ENCODE measurements at regions not wholly inside any gene's neighbourhood (a gene's known extent, or its start where the extent isn't known, plus 50 kb on each side); places are given as distances from the start of the nearest gene placed in this dataset.

GRCh38 chr20:11044561-11044960 lies 370.8 kb upstream of the JAG1 start:
- DNase-seq = no peak

- no peak for DNase-seq
Observed at GRCh38 chr20:11045412-11046175, 371.8 kb upstream of the JAG1 start.

DNA sequence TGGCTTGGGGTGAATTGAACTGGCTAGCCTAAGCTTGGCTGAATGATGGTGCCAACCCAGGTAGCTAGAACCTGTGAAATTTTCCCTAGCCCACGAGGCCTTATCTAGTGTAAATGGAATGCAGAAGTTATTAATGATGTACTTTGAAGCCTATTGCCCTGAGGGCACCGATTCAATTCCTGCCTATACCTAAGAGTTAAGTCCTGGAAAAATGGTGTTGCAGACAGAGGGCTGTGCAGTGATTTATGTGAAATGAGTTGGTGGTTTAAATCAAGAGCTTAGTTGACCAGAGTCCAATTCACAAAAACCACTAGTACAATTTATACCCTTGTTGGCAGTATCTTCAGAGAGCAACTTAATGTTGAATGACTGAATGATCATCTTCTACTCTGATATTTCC lies 373.8 kb upstream of the JAG1 start:
- DNase-seq = no peak

DNA sequence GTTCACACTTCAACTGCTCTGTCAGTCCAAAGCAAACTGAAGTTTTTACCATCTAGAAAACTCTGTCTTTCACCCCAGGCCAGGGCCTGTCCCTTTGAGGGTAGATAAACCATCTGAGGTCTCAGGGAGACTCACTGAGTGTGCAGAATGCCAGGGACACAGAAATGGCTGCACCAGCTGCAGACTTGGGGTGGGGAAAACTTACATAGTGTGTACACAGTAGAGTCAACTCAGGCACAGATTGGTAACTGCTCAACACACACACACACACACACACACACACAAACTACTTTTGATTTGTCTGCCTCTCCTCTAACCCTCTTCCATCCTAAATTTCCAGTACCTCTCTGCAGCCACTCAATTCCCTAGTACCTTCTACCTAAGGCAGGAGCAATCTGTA lies 374.9 kb upstream of the JAG1 start:
- DNase-seq = no peak

DNA sequence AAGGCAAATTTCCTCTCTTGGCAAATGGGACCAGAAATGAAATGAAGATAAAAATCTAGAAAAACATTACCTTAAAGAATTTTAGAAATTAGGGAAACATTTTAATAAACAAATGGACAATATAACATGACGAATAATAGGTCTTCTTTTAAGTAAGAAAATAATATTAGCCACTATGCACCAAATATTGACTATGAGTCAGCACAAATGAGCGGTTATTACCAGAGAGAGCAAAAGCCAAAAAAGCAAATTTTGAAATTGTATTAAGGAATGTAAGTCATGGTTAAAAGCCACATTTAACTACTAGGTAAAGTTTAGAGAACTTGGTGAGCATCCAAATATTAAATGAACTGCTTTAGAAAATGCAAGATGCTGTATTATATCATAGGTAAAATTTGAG lies 376.6 kb upstream of the JAG1 start:
- no peak for DNase-seq

- DNase-seq = no peak
Observed at GRCh38 chr20:11051136-11051535, 377.3 kb upstream of the JAG1 start.

GRCh38 chr20:11053310-11053709 lies 379.5 kb upstream of the JAG1 start:
- no peak for DNase-seq

GRCh38 chr20:11054266-11054993 lies 380.6 kb upstream of the JAG1 start:
- no peak for DNase-seq

- DNase-seq = no peak
Observed at GRCh38 chr20:11056414-11056813, 382.6 kb upstream of the JAG1 start.

DNA sequence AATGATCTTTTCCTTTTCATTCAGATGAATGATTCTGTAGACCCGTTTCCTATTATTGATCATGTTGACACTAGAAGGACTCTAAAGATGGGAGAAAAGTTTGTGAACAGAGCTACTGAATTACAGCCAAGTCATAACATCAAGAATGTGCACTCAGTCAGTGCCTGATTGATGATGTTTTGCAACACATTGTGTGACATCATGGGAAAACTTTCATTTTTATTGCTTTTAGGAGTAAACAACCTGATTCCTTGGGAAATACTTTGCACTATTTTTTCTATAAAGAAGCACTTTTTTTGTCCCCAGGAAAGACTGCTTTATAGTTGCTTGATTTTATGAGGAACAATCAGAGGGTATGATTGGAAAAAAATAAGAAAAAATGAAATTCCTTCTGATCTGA lies 383.8 kb upstream of the JAG1 start:
- DNase-seq = no peak

DNA sequence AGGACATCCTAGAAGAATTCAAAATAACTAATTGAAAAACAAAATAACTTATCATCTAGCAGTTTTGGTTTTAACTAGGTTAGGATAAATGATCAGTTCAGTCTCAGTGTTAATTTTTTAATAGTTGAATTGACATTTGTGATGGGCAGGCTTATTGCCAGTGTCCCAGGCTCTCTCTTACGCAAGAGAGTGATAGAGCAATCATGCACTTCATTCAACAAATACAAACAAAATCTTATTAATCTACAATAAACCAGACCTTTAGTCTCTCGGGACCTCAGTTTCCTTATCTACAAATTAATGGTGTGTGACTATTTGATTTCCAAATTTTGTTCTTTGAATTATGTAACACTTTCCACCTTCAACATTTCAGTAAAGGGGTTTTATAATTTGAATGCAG lies 385.9 kb upstream of the JAG1 start:
- no peak for DNase-seq

- DNase-seq = no peak
Observed at GRCh38 chr20:11060423-11061185, 386.8 kb upstream of the JAG1 start.

- DNase-seq = no peak
Observed at GRCh38 chr20:11063444-11063843, 389.6 kb upstream of the JAG1 start.

GRCh38 chr20:11064946-11065345 lies 391.1 kb upstream of the JAG1 start:
- DNase-seq = no peak

DNA sequence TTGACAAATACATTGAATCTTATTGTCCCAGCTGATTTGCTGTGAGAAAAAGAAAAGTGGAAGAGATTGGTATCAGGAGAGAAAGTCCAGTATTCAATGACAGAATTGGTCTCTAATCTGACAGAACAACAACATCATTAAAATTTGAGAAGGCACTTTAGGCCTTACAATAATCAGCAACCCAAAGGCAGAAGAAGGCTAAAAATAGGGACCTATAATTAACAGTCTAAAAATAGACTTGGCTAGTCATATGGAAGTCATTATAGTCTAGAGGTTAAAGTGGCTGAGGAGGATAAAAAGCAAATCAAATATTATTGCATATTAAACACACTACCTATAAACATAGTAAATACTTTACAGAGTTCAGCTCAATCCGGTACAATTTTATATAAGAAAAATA lies 393.6 kb upstream of the JAG1 start:
- no peak for DNase-seq

- no peak for DNase-seq
Observed at GRCh38 chr20:11072982-11073381, 399.2 kb upstream of the JAG1 start.

DNA sequence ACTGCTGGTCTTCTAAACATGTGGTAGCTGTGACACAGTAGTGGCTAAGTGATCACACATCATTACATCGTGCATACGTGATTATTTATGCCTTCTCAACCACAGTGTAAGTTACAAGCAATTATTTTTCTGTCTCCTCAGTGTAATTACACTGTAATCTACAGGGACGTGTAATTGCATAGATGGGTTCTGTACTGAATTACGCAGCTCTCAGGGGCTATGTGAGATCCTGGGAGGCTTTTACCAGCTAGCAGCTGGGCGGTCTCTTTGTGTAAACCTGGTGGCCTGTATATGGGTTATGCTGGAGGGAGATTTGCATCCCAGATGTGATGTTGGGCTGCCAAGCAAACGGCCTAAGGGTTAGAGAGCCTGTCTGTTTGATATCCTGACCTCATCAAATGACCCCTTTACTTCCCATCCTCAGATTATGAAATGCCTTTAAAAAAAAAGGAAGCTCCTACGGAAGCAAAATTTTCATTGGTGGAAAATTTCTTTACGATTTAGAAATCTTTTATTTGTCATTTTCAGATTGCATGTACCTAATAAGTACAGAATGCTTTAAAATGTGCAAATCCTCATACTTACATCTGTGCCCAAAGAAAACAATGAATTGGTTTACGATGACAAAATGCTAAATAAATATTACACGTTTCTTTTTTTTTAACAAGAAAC lies 402.8 kb upstream of the JAG1 start:
- no peak for DNase-seq

DNA sequence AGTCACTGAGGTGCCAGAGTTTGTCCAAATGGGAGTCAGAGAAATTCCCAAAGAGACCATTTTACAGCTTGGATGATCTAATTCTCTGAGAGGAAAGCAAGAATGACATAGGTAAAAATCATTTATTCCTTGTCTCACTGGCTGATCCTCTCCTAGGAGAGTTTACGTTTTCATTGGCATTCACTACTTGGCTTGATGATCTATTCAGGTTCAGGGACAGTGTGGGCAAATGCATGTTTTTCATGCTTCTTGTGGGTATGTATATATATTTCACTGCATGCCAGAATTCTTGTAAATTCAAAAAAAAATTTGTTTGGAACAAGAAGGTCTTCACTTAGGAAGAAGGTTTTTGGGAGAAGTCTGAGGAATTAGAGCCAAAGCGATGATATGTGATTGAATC lies 403.4 kb upstream of the JAG1 start:
- DNase-seq = no peak

DNA sequence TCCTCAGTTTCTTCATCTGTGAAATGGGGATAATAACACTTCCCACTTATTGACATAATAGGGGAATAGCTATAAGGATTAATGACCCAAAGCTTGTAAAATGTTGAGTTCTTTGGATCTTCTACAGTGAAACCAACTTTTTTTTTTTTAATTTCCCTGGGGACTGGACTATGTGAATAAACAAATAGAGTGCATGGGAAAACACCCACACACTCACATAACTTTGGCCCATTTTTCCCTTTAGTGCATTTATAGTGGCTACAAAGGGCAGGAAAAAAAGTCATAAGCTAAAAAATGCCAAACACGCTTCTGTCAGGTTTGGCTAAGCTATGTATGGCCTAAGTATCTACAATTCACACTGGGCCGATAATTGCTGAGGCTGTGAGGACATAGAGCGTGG lies 406.2 kb upstream of the JAG1 start:
- DNase-seq = no peak

- DNase-seq = no peak
Observed at GRCh38 chr20:11080781-11081377, 407.1 kb upstream of the JAG1 start.

DNA sequence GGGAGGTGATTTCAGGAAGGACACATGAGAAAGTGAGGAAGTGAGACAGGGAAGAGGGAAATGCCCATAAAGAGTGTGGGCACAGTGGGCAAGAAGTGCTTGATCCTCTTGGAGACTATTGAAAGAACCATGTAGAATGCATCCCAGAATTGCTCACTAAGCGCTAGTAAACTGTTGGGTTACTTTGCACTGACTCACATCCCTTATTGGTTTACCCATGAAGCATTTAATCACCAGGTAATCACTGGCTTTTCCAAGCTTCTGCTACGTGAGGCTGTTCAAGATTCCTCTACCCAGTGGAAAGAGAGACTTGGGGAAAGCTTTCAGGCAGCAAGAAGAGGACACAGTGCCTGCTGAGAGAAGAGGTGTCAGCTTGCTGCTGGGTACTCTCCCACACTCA lies 410.0 kb upstream of the JAG1 start:
- no peak for DNase-seq

DNA sequence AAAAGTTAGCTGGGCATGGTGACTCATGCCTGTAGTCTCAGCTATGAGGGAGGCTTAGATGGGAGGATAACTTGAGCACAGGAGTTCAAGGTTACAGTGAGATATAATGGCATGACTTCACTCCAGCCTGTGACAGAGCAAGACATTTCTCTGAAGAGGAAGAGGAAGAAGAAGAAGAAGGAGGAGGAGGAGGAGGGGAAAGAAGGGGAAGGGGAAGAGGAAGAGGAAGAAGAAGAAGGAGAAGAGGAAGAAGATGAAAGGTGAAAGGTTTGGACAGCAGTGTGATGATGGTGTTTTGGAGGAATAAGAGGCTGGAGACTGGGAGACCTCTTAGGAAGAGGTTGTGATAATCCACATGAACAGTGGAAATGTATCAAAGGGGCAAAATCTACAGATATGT lies 410.7 kb upstream of the JAG1 start:
- DNase-seq = no peak

Measured in left kidney (tissue), 1 donor.